PC-3 (cell line): ENCODE measurements at regions not wholly inside any gene's neighbourhood (a gene's known extent, or its start where the extent isn't known, plus 50 kb on each side); places are given as distances from the start of the nearest gene placed in this dataset.

Experiments used
- EZH2 ChIP-seq: fragments of 300-600 bp; sonication (generic); IDR thresholded peaks from one replicate; pipeline ENCODE4 v1.6.1; 2017; ENCODE audit warnings: antibody characterized with exemption, mild to moderate bottlenecking, low read length; ENCODE audit not compliant: unreplicated experiment
- EZH2phosphoT487 ChIP-seq: fragments of 300-600 bp; sonication (generic); IDR thresholded peaks from 2 replicates; pipeline ENCODE4 v1.6.1; 2018; ENCODE audit warnings: mild to moderate bottlenecking, antibody characterized with exemption, low read length, borderline replicate concordance
- TF ChIP-seq, protein P1 (sequence below): fragments of 300-600 bp; sonication (generic); conservative IDR thresholded peaks from 2 replicates; pipeline ENCODE4 v1.5.1; 2017; ENCODE audit warnings: antibody characterized with exemption, low read depth, mild to moderate bottlenecking, low read length

DNA sequence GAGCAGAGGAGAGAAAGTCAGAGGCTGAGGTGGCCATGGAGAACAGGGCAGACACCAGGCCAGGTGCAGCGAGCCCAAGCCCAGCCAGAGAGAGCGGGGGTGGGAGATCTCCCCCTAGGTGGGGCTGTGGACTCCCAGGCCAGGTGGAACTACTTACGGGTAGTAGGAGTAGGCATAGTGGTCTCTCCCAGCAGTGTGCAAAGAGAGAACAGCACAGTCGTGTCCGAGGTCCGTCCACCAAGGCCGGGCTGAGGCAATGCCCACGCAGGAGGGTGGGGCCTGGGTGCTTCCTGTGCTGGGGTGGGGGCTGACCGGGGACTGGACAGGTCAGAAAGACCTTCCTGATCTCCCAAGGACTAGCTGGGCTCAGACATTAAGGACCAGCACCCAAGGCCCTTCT, 263.7 kb downstream of the PTPRU start:
- TF ChIP-seq, protein P1, sequence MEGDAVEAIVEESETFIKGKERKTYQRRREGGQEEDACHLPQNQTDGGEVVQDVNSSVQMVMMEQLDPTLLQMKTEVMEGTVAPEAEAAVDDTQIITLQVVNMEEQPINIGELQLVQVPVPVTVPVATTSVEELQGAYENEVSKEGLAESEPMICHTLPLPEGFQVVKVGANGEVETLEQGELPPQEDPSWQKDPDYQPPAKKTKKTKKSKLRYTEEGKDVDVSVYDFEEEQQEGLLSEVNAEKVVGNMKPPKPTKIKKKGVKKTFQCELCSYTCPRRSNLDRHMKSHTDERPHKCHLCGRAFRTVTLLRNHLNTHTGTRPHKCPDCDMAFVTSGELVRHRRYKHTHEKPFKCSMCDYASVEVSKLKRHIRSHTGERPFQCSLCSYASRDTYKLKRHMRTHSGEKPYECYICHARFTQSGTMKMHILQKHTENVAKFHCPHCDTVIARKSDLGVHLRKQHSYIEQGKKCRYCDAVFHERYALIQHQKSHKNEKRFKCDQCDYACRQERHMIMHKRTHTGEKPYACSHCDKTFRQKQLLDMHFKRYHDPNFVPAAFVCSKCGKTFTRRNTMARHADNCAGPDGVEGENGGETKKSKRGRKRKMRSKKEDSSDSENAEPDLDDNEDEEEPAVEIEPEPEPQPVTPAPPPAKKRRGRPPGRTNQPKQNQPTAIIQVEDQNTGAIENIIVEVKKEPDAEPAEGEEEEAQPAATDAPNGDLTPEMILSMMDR, result no peak
- TF ChIP-seq EZH2phosphoT487 (no peak), EZH2 (no peak)
